ENCODE measurements at regions not wholly inside any gene's neighbourhood (a gene's known extent, or its start where the extent isn't known, plus 50 kb on each side); places are given as distances from the start of the nearest gene placed in this dataset.

DNA sequence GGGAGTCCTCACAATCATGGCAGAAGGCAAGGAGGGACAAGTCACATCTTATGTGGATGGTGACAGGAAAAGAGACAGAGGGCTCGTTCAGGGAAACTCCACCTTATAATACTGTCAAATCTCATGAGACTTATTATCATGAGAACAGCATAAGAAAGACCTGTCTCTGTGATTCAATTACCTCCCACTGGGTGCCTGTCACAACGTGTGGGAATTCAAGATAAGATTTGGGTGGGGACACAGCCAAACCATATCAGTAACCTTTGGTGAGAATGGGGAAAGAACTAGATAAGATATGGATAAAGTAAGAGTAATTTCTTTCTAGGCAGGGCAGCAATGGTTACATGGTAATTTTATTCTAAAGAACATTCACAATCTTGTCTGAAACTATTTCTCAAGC is 344.9 kb upstream of the KLF12 start:
- DNase-seq (ENCODE audit: extremely low read depth, low read depth) = no peak
- no peak for TF ChIP-seq CTCF (IDR thresholded peaks at IDR 0.05; ENCODE audit: low read depth, low read length)

GRCh38 chr13:74476788-74477187 is 342.6 kb upstream of the KLF12 start:
- no peak for TF ChIP-seq CTCF (IDR thresholded peaks at IDR 0.05; ENCODE audit: low read depth, low read length)
- DNase-seq (ENCODE audit: extremely low read depth, low read depth) = no peak

DNA sequence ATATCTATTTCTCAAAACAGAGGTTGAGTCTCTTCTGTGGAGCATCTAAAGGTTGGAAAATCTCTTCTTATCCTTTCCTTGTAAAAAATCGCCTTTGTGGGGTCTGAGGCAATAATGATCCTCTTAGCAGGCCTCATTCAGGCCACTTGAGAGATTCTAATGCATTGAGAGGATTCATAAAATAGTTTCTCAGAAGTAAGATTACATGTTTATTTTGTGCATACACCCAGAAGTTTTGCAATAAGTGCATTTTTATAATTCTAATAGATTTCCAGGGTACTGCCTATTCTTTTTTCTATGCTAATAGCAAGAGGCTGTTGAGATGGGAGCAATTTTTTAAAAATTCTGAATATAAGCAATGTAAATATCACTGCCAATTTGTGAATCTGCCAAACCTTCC is 342.2 kb upstream of the KLF12 start:
- DNase-seq (ENCODE audit: extremely low read depth, low read depth) = no peak
- no peak for TF ChIP-seq CTCF (IDR thresholded peaks at IDR 0.05; ENCODE audit: low read depth, low read length)

GRCh38 chr13:74466864-74467263 is 332.7 kb upstream of the KLF12 start:
- DNase-seq (ENCODE audit: extremely low read depth, low read depth) = no peak
- TF ChIP-seq CTCF (IDR thresholded peaks at IDR 0.05; ENCODE audit: low read depth, low read length) = no peak

GRCh38 chr13:74466020-74466419 is 331.8 kb upstream of the KLF12 start:
- no peak for DNase-seq (ENCODE audit: extremely low read depth, low read depth)
- no peak for TF ChIP-seq CTCF (IDR thresholded peaks at IDR 0.05; ENCODE audit: low read depth, low read length)

- no peak for DNase-seq (ENCODE audit: extremely low read depth, low read depth)
- TF ChIP-seq CTCF (IDR thresholded peaks at IDR 0.05; ENCODE audit: low read depth, low read length) = no peak
Measured at GRCh38 chr13:74465271-74465670, 331.1 kb upstream of the KLF12 start.

GRCh38 chr13:74464670-74465069 is 330.5 kb upstream of the KLF12 start:
- TF ChIP-seq CTCF (IDR thresholded peaks at IDR 0.05; ENCODE audit: low read depth, low read length) = no peak
- no peak for DNase-seq (ENCODE audit: extremely low read depth, low read depth)

All from AG09319 (cell line).